ENCODE measurements at regions not wholly inside any gene's neighbourhood (a gene's known extent, or its start where the extent isn't known, plus 50 kb on each side); places are given as distances from the start of the nearest gene placed in this dataset.

- no peak for DNase-seq (ENCODE audit: low spot score)
- in situ Hi-C loops (cut with HindIII; ENCODE audit: low sequenced_read_pairs), result no loop called here
Observed at GRCh38 chr2:111219285-111219684, 98.6 kb downstream of the BCL2L11 start.

GRCh38 chr2:111219734-111220505 lies 99.2 kb downstream of the BCL2L11 start:
- in situ Hi-C loops (cut with HindIII; ENCODE audit: low sequenced_read_pairs), result no loop called here
- no peak for DNase-seq (ENCODE audit: low spot score)

- DNase-seq (ENCODE audit: low spot score), result no peak
- in situ Hi-C loops (cut with HindIII; ENCODE audit: low sequenced_read_pairs), result no loop called here
Observed at GRCh38 chr2:111220962-111221361, 100.2 kb downstream of the BCL2L11 start.

GRCh38 chr2:111221701-111222100 lies 101.0 kb downstream of the BCL2L11 start:
- DNase-seq (ENCODE audit: low spot score), result no peak
- in situ Hi-C loops (cut with HindIII; ENCODE audit: low sequenced_read_pairs), result no loop called here

GRCh38 chr2:111222204-111222866 lies 101.6 kb downstream of the BCL2L11 start:
- in situ Hi-C loops (cut with HindIII; ENCODE audit: low sequenced_read_pairs), result no loop called here
- DNase-seq (ENCODE audit: low spot score), result no peak

GRCh38 chr2:111225856-111226255 lies 105.1 kb downstream of the BCL2L11 start:
- DNase-seq (ENCODE audit: low spot score), result no peak
- in situ Hi-C loops (cut with HindIII; ENCODE audit: low sequenced_read_pairs), result no loop called here

- in situ Hi-C loops (cut with HindIII; ENCODE audit: low sequenced_read_pairs), result no loop called here
- DNase-seq (ENCODE audit: low spot score), result no peak
Observed at GRCh38 chr2:111226876-111227700, 106.4 kb downstream of the BCL2L11 start.

GRCh38 chr2:111227716-111228141 lies 107.0 kb downstream of the BCL2L11 start:
- DNase-seq (ENCODE audit: low spot score), result no peak
- in situ Hi-C loops (cut with HindIII; ENCODE audit: low sequenced_read_pairs), result no loop called here

GRCh38 chr2:111231532-111232252 lies 111.0 kb downstream of the BCL2L11 start:
- no peak for DNase-seq (ENCODE audit: low spot score)
- in situ Hi-C loops (cut with HindIII; ENCODE audit: low sequenced_read_pairs), result no loop called here

- in situ Hi-C loops (cut with HindIII; ENCODE audit: low sequenced_read_pairs), result no loop called here
Observed at GRCh38 chr2:111235192-111236015, 114.7 kb downstream of the BCL2L11 start.

GRCh38 chr2:111236025-111236424 lies 115.3 kb downstream of the BCL2L11 start:
- in situ Hi-C loops (cut with HindIII; ENCODE audit: low sequenced_read_pairs), result no loop called here
- DNase-seq (ENCODE audit: low spot score), result no peak

More at GRCh38 chr2:111235192-111236015, 114.7 kb downstream of the BCL2L11 start:
- DNase-seq (ENCODE audit: low spot score), result no peak

GRCh38 chr2:111238296-111238695 lies 117.6 kb downstream of the BCL2L11 start:
- no peak for DNase-seq (ENCODE audit: low spot score)
- in situ Hi-C loops (cut with HindIII; ENCODE audit: low sequenced_read_pairs), result no loop called here

GRCh38 chr2:111239107-111239506 lies 118.4 kb downstream of the BCL2L11 start:
- in situ Hi-C loops (cut with HindIII; ENCODE audit: low sequenced_read_pairs), result no loop called here
- DNase-seq (ENCODE audit: low spot score), result no peak

- in situ Hi-C loops (cut with HindIII; ENCODE audit: low sequenced_read_pairs), result no loop called here
- no peak for DNase-seq (ENCODE audit: low spot score)
Observed at GRCh38 chr2:111239581-111240249, 119.0 kb downstream of the BCL2L11 start.

GRCh38 chr2:111243295-111243694 lies 122.6 kb downstream of the BCL2L11 start:
- in situ Hi-C loops (cut with HindIII; ENCODE audit: low sequenced_read_pairs), result no loop called here
- DNase-seq (ENCODE audit: low spot score), result no peak

GRCh38 chr2:111244864-111245263 lies 124.2 kb downstream of the BCL2L11 start:
- in situ Hi-C loops (cut with HindIII; ENCODE audit: low sequenced_read_pairs), result no loop called here
- DNase-seq (ENCODE audit: low spot score), result no peak

- in situ Hi-C loops (cut with HindIII; ENCODE audit: low sequenced_read_pairs), result no loop called here
- DNase-seq (ENCODE audit: low spot score), result no peak
Observed at GRCh38 chr2:111246620-111247061, 125.9 kb downstream of the BCL2L11 start.

GRCh38 chr2:111247491-111247890 lies 126.8 kb downstream of the BCL2L11 start:
- in situ Hi-C loops (cut with HindIII; ENCODE audit: low sequenced_read_pairs), result no loop called here
- DNase-seq (ENCODE audit: low spot score), result no peak

Data from G401 (cell line).